ENCODE measurements at regions not wholly inside any gene's neighbourhood (a gene's known extent, or its start where the extent isn't known, plus 50 kb on each side); places are given as distances from the start of the nearest gene placed in this dataset.

DNA sequence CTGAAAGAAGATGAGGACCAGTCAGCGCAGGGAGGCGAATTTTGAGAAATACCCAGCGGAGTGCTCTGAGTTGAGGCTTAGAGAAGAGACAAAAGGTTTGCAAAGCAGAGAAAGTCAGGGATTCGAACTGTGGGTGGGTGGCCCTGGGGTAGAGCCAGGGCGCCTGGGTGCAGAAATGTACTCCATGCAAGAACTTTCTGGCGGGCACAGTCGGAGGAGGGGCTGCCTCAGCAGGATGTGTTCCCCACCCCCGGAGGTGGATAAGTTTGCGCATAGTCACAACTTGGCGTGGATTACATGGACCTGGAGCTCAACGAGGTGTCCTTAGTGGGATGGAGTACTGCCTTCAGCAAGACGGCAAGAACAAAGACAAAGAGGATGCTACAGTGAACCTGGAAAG, 117.3 kb upstream of the ALDH1A3 start:
- no peak for TF ChIP-seq CTCF (IDR thresholded peaks at IDR 0.05; ENCODE audit: insufficient read depth, low read length, severe bottlenecking)

GRCh38 chr15:100762913-100763834, 116.5 kb upstream of the ALDH1A3 start:
- Histone ChIP-seq H3K4me3 (ENCODE audit: low read depth, low read length) (no peak overlapping the region), H3K36me3 (ENCODE audit: control insufficient read depth, insufficient read depth, low read length) (no peaks in the 10 kb centered on the region), H3K27me3 (ENCODE audit: control insufficient read depth, insufficient read depth, low read length) (no peaks in the 10 kb centered on the region)
- no peak for TF ChIP-seq CTCF (IDR thresholded peaks at IDR 0.05; ENCODE audit: insufficient read depth, low read length, severe bottlenecking)
- DNase-seq (ENCODE audit: low read depth) (no peak), FAIRE-seq (no peak)

More for the DNA sequence above, 117.3 kb upstream of the ALDH1A3 start:
- H3K36me3 ChIP-seq (ENCODE audit: control insufficient read depth, insufficient read depth, low read length), result no peaks in the 10 kb centered on the region
- DNase-seq (ENCODE audit: low read depth), result no peak
- no peak overlapping the region for H3K4me3 ChIP-seq (ENCODE audit: low read depth, low read length)
- peak; percentile 23 for FAIRE-seq
- no peaks in the 10 kb centered on the region for H3K27me3 ChIP-seq (ENCODE audit: control insufficient read depth, insufficient read depth, low read length)

DNA sequence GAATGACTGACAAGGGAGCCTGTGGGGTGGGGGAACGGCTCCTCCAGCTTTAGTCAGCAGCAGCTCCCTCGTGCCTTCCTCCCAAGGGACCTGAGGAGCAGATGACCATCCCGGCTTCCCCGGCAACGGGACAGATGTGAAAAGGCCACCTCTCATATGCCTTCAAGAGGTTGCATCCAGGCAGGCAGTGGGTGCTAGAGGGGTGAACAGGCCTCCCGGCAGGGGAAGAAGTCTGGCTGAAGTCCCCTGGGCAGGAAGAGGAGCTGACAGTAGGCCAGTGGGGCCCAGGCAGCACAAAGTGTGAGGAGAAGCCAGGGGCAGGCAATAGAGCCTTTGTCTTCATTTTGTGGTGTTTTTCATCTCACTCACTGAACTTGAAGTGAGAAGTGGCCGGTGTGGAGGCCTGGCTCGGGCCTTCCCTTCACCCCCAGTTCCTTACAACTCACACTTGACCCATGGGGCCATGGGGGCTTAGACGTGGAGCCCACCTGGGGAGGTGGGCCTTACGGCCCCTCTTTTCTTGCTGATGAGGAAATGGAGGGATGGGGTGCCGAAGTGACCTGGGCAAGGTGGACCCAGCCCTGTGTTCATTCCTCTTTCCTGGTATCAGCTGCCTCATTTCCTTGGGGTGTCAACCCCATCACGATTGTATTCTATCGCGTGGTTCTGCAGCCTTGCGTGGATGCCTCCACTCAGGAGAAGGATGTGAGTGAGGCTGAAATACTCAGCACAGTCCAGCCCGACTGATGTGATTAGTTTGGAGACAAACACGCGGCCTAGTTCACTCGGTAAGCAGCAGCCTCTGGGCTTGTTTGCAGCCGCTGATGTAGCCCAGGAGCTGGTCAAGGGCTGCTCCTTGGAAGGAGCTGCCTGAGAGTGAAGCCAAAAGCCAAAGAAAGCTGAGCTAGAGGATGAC, 115.5 kb upstream of the ALDH1A3 start:
- FAIRE-seq (no peak), DNase-seq (ENCODE audit: low read depth) (no peak)
- Histone ChIP-seq H3K36me3 (ENCODE audit: control insufficient read depth, insufficient read depth, low read length) (no peaks in the 10 kb centered on the region), H3K4me3 (ENCODE audit: low read depth, low read length) (no peak overlapping the region), H3K27me3 (ENCODE audit: control insufficient read depth, insufficient read depth, low read length) (no peaks in the 10 kb centered on the region)
- TF ChIP-seq CTCF (IDR thresholded peaks at IDR 0.05; ENCODE audit: insufficient read depth, low read length, severe bottlenecking), result no peak

- Histone ChIP-seq H3K36me3 (ENCODE audit: control insufficient read depth, insufficient read depth, low read length) (no peaks in the 10 kb centered on the region), H3K4me3 (ENCODE audit: low read depth, low read length) (no peak overlapping the region), H3K27me3 (ENCODE audit: control insufficient read depth, insufficient read depth, low read length) (no peaks in the 10 kb centered on the region)
- DNase-seq (ENCODE audit: low read depth) (no peak), FAIRE-seq (no peak)
- TF ChIP-seq CTCF (IDR thresholded peaks at IDR 0.05; ENCODE audit: insufficient read depth, low read length, severe bottlenecking), result no peak
These were observed 114.7 kb upstream of the ALDH1A3 start for GRCh38 chr15:100764778-100765466.

GRCh38 chr15:100765467-100766241, 114.0 kb upstream of the ALDH1A3 start:
- no peak for TF ChIP-seq CTCF (IDR thresholded peaks at IDR 0.05; ENCODE audit: insufficient read depth, low read length, severe bottlenecking)
- FAIRE-seq (no peak), DNase-seq (ENCODE audit: low read depth) (no peak)
- no peaks in the 10 kb centered on the region for H3K36me3 ChIP-seq (ENCODE audit: control insufficient read depth, insufficient read depth, low read length)
- H3K4me3 ChIP-seq (ENCODE audit: low read depth, low read length), result no peak overlapping the region
- no peaks in the 10 kb centered on the region for H3K27me3 ChIP-seq (ENCODE audit: control insufficient read depth, insufficient read depth, low read length)

Measured in bronchial epithelial cell (primary cell).